Bronchial epithelial cell (primary cell): ENCODE measurements at regions not wholly inside any gene's neighbourhood (a gene's known extent, or its start where the extent isn't known, plus 50 kb on each side); places are given as distances from the start of the nearest gene placed in this dataset.

ENCODE experiments used
- DNase-seq: peaks from one replicate; pipeline ENCODE4 v3.0.0-alpha.2; 2010; ENCODE audit warnings: low read depth
- FAIRE-seq: peaks from 2 replicates; lab custom pipeline; 2011; peaks lifted over from hg19 to GRCh38; lab: Jason Lieb, UNC
- H3K27me3 ChIP-seq: 2 replicates; pipeline ENCODE4 v1.5.1; 2011; ENCODE audit warnings: low read length; ENCODE audit not compliant: control insufficient read depth, insufficient read depth
- H3K36me3 ChIP-seq: 2 replicates; pipeline ENCODE4 v1.5.1; 2011; ENCODE audit warnings: low read length; ENCODE audit not compliant: control insufficient read depth, insufficient read depth
- H3K4me3 ChIP-seq: 2 replicates; pipeline ENCODE4 v1.5.1; 2011; ENCODE audit warnings: mild to moderate bottlenecking, low read depth, low read length, control low read depth
- TF ChIP-seq, protein P1 (sequence below): IDR thresholded peaks from 2 replicates; pipeline ENCODE4 v1.5.1; 2011; ENCODE audit warnings: mild to moderate bottlenecking, moderate library complexity, low read length, control low read depth, inconsistent platforms; ENCODE audit not compliant: insufficient read depth, severe bottlenecking

DNA sequence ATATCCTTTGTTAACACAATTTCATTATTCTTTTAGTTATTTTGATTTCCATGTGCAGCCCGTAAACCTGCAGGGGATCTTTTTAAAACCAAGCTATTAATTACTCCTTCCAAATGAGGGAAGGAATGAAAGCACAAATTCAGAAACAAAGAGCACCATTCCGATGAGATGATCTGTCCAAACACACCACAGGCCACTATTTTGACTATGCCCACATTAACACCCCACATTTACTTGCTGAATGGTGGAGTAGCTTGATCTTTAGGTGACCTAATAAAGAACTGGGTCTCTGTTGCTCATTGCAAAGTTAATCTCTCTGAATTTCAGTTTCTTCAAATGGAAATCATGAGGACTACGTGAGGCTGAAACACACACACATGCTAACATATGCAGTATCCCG lies 218.0 kb downstream of the IRS1 start:
- Histone ChIP-seq H3K4me3 (no peak overlapping the region), H3K27me3 (no peaks in the 10 kb centered on the region), H3K36me3 (no peaks in the 10 kb centered on the region)
- TF ChIP-seq, protein P1, sequence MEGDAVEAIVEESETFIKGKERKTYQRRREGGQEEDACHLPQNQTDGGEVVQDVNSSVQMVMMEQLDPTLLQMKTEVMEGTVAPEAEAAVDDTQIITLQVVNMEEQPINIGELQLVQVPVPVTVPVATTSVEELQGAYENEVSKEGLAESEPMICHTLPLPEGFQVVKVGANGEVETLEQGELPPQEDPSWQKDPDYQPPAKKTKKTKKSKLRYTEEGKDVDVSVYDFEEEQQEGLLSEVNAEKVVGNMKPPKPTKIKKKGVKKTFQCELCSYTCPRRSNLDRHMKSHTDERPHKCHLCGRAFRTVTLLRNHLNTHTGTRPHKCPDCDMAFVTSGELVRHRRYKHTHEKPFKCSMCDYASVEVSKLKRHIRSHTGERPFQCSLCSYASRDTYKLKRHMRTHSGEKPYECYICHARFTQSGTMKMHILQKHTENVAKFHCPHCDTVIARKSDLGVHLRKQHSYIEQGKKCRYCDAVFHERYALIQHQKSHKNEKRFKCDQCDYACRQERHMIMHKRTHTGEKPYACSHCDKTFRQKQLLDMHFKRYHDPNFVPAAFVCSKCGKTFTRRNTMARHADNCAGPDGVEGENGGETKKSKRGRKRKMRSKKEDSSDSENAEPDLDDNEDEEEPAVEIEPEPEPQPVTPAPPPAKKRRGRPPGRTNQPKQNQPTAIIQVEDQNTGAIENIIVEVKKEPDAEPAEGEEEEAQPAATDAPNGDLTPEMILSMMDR, result no peak
- FAIRE-seq (no peak), DNase-seq (no peak)

DNA sequence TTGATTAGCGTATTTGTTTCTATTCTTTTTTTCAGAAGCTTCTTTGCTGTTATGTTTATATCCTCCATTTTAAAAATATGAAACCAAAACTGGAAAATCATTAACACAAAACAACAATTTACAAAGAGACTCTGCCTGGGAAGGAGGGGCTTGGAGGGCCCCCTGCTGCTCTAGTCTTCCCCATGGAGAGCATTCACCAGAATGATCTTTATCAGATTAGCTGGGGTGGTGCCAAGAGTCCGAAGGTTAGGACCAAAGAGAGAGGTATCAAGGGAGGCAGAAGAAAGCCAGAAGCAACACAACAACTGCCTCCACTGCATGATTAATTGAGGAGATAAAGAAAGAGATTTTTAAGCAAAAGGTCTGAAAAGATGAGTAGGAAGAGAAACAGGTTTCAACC lies 218.6 kb downstream of the IRS1 start:
- TF ChIP-seq, protein P1, result no peak
- no peak for DNase-seq
- Histone ChIP-seq H3K27me3 (no peaks in the 10 kb centered on the region), H3K36me3 (no peaks in the 10 kb centered on the region), H3K4me3 (no peak overlapping the region)
- no peak for FAIRE-seq

DNA sequence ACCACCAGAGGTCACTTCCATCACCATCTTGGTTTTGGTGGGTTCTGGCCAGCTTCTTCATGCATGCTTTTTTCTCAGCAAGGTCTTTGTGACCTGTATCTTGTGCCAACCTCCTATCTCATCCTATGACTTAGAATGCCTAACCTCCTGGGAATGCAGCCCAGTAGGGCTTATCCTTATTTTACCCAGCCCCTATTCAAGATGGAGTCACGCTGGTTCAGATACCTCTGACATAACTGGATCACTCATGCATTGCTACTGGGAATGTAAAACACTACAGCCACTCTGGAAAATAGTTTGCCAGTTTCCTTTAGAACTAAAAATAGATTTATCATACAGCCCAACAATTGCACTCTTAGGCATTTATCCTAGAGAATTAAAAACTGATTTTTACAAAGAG lies 219.2 kb downstream of the IRS1 start:
- no peaks in the 10 kb centered on the region for H3K27me3 ChIP-seq
- FAIRE-seq (no peak), DNase-seq (no peak)
- TF ChIP-seq, protein P1, result no peak
- H3K36me3 ChIP-seq, result no peaks in the 10 kb centered on the region
- H3K4me3 ChIP-seq, result no peak overlapping the region

DNA sequence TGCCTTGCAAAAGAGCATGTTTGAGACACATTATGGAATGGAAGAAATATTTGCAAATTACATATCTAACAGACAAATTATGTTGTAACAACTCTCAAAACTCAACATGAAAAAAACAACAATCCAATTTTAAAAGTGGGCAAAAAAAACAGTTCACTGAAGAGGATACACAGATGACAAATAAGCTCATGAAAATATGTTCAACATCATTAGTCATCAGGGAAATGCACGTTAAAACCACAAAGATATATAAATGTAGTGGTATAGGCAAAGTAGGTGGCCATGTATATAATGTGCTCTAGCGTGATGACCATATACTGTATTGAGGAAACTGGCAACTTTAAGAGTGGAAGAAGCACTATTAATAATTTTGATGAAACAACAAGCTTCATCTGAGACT lies 220.1 kb downstream of the IRS1 start:
- FAIRE-seq (no peak), DNase-seq (peak; percentile 62)
- TF ChIP-seq, protein P1, result no peak
- Histone ChIP-seq H3K27me3 (no peaks in the 10 kb centered on the region), H3K4me3 (no peak overlapping the region), H3K36me3 (no peaks in the 10 kb centered on the region)

DNA sequence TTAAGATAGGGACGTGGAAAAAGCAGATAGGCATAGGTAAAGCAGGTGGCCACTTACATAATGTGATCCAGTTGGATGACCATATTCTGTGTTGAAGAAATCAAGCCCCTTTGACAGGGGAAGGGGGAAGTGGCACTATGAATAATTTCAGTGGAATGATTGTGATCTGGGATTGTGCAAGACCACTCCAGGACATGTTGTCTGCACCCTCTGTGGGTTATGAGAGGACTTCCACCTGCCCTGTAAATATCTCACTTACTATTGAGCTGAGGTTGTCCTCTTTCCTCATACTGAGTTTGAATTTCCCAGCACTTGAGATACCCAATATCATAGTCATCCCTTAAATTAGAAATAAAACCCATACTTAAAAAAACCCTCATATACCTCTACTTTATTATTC lies 220.7 kb downstream of the IRS1 start:
- FAIRE-seq (no peak), DNase-seq (peak; percentile 55)
- Histone ChIP-seq H3K4me3 (no peak overlapping the region), H3K27me3 (no peaks in the 10 kb centered on the region), H3K36me3 (no peaks in the 10 kb centered on the region)
- TF ChIP-seq, protein P1, result no peak

DNA sequence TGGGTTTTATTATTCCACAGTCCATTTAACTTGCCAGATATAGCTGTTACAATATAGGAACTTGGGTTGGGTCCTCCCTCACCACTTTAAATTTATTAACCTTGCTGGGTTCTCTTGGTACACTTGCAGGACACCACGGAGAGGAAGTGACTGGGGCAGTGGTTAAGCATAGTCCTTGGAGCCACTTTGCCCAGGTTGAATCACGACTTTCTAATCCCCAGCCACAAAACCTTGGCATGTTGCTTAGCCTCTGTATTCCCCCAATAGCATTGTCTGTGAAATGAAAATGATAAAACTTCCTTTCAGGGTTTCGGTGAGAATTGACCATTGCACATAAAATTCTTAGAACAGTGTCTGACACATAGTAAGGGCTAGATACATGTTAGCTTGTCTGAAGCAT lies 221.2 kb downstream of the IRS1 start:
- FAIRE-seq (no peak), DNase-seq (no peak)
- TF ChIP-seq, protein P1, result no peak
- Histone ChIP-seq H3K27me3 (no peaks in the 10 kb centered on the region), H3K4me3 (no peak overlapping the region), H3K36me3 (no peaks in the 10 kb centered on the region)
